Activated CD4-positive, alpha-beta T cell treated with anti-CD3 and anti-CD28 coated beads, Interleukin-2, amount 50 U/mL, for 24 hours (primary cell): ENCODE measurements at regions not wholly inside any gene's neighbourhood (a gene's known extent, or its start where the extent isn't known, plus 50 kb on each side); places are given as distances from the start of the nearest gene placed in this dataset.

Source experiments
- DNase-seq, 2 donors: peaks; one replicate each; pipeline ENCODE4 v3.0.0-alpha.2; 2020; ENCODE audit warnings: low read depth in 1 of 2, low spot score in 1 of 2

- DNase-seq = no peak
Observed at GRCh38 chr7:41633690-41634089, 69.2 kb downstream of the INHBA start.

- DNase-seq = no peak
Observed at GRCh38 chr7:41630741-41631140, 72.1 kb downstream of the INHBA start.

DNA sequence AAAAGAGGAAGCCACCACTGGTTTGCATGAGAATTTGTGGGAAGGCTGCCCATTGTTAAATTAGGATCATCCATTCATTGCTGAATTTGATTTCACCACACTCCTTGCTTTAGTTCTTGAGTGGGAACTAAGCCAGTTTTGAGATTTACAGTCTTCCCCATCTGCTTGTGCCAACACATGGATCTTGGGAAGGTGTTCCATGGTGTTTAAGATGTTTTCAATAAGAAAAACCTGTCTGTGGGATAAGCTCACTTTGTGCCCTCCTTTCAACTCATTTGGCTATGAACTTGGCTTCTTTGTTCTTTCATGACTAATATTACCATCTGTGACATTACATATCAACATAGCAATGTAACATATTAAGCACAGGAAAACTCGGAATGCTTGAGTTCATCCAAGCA is 73.2 kb downstream of the INHBA start:
- DNase-seq = no peak

GRCh38 chr7:41628901-41629300 is 74.0 kb downstream of the INHBA start:
- DNase-seq = no peak

DNA sequence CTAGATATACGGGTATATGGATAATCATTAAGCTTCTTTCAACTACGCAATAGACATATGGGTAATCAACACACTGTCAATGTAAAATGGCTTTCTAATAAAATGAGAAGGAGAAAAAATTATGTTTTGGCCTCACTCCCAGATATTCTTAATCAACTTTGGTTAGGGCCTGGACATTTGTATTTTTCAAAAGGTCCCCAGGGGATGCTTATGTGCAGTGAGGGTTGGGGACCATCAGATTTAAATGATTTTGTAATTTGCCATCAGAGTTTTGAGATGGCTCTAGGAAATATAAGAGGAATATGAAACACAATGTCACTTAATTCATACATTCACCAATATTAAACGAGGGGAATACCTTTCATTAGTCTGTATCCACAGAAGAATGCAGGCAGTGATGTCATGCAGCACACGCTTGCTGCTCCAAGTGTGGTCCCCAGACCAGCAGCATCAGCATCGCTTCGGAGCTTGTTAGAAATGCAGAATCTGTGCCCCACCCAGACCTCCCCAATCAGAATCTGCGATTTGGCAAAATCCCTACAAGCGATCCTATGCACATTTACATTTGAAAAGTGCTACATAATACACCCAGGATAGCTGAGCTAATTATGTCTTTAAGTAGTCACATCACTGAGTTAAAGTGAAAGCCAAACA is 75.1 kb downstream of the INHBA start:
- DNase-seq = no peak

DNA sequence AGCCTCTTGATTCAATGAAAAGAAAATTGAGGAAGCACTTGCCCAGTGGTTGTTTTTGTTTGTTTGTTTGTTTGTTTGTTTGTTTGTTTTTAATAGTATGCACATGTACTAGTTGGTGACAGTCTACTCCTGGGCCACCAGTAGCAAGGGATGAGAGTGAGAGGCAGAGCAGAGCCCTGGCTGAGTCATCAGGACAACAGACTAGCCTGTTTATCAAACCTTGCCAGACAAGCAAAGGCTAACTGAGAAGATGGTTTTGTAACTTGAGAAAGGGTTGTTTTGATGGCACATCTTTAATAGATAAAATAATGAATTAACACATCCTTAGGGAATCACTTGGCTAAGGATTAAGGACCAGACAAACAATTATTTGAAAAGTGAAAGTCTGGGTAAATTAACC is 78.1 kb downstream of the INHBA start:
- no peak for DNase-seq

DNA sequence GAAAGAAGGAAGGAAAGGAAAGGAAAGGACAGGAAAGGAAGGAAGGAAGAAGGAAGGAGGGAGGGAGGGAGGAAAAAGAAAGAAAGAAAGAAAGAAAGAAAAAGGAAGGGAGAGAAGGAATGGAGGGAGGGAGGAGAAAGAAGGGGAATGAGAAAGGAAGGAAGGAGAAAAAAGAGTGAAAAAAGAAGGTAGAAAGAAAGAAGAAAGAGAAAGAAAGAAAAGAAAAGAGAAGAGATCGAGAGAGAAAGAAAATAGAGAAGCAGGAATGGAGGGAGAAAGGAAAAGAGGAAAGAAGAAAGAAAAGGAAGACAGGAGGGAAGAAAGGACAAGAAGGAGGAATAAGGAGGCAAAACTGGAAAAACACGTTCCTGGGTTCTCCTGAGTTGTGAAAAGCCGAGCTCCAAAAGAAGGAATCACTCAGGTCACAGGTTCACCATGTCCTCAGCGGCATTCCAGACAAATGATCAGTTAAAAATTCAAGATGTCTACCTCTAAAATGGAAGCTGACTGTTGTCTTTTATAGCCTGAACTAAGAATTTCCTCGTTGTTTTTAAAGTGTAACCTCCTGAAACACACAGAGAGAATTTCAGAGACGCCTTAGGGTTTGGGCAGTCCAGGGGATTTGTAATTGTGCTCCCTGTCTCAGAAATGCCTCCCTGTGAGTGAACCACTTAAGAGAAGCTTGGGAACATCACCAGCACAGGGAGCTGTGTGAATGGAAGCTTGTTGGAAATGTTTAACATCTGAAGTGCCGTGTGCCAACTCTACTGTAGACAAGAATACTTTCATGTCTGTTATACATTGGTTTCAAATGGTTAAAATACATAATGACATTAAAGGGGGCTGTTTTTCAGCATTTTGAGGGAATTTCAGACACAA is 80.7 kb downstream of the INHBA start:
- no peak for DNase-seq

- no peak for DNase-seq
Observed at GRCh38 chr7:41617987-41618386, 84.9 kb downstream of the INHBA start.

DNA sequence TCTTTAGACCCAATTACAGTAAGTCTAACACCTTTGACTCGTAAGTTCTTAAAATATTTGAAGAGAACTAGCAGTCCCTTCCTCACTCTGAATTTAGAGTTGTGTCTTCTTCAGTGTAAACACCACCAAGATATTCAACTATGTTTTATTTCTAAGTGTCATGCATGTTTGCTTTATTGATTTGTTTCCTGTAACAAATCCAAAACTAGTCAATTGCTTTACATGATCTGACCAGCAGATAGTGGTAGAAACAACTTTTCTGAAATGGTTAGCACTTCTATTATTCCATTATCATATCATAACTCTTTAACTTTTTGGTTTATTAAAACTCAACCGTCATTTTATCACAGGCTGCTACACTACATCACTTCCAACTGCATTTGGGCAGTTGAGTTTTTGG is 90.1 kb downstream of the INHBA start:
- DNase-seq = no peak

GRCh38 chr7:41612386-41612785 is 90.5 kb downstream of the INHBA start:
- DNase-seq = no peak

- DNase-seq = no peak
Observed at GRCh38 chr7:41608447-41608846, 94.4 kb downstream of the INHBA start.

DNA sequence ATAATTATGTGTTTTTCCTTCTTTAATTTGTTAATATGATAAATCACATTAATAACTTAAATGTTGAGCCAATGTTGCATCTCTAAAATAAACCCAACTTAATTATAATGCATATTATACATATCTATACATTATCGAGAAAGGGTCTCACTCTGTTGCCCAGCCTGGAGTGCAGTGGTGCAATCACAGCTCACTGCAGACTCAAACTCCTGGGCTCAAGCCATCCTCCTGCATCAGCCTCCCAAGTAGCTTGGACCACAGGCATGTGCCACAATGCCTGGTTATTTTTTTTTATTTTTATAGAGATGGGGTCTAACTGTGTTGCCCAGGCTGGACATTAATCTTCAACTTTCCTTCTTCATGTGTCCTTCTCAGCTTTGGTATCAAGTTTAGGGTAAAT is 98.9 kb downstream of the INHBA start:
- no peak for DNase-seq

DNA sequence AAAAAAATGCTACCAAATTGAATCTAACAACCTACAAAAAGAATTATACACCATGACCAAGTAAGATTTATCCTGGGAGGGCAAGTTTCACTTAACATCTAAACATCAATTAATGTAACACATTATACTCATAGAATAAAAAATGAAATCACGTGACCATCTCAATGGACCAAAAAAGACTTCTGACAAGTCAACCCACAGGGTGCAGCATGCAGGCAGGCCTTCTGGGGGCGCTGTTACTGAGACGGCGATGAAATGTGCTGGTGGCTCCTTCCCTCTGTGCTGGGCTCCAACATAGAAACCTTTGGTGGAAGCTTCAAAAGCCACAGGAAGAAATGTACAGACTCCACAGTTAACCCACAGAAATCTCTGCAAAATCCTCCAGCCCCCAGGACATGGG is 103.1 kb downstream of the INHBA start:
- DNase-seq = no peak

GRCh38 chr7:41592794-41593193 is 110.1 kb downstream of the INHBA start:
- no peak for DNase-seq

DNA sequence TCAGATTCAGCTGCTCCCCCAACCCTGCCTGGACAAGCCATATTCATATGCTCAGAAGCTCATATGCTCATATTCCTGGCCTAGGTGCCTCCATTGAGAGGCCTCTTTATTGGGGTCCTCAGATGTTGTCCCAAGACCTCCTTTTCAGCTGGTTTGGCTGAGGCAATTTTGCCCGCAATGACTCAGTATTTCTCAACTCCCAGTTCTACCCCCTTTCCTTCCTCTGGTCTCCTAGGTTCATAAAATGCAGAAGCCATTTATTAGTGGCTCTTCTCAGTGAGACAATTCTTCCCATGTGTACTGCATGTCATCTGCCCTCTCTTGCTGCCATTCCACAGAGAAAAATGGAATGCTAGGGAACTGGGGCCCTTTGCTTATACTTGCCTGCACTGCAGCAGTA is 110.7 kb downstream of the INHBA start:
- DNase-seq = no peak

DNA sequence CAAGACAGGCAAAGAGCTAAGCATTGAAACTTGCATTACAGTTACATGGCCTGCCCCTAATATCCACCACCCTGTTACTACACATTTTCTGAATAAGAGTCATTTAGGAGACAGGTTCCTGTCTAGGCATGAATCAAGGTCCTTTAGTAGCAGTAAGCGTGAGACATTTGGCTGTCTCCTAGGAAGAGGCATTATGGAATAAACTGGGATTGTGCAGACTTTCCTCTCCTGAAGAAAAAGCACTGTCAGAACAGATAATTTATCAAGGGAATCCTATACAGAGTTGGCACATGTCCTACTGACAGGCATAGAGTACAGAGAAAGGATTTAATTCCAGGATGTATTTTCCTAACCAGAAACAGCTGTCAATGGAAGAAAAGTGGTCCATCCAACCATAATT is 111.9 kb downstream of the INHBA start:
- no peak for DNase-seq

GRCh38 chr7:41588341-41588740 is 114.5 kb downstream of the INHBA start:
- DNase-seq = no peak

- no peak for DNase-seq
Observed at GRCh38 chr7:41586931-41587640, 115.8 kb downstream of the INHBA start.

DNA sequence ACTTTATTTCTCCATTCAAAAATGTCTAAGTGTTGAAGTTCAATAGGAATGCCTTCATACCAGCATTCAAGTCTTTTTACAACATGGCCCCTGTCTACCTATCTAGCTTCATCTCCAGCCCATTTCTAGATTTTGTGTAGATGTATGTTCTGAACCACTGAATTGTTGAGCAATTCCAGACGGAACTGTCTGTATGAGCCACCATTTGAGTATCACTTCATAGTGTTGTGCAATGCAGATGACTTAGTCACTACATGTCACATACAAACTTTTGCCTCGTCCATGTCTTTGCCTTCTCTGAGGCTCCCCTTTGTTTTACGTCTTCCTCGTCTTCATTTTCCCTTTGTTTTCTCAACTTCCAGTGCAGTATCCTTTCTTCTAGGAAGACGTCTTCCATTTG is 118.1 kb downstream of the INHBA start:
- DNase-seq = no peak

- DNase-seq = no peak
Observed at GRCh38 chr7:41582116-41582515, 120.8 kb downstream of the INHBA start.

DNA sequence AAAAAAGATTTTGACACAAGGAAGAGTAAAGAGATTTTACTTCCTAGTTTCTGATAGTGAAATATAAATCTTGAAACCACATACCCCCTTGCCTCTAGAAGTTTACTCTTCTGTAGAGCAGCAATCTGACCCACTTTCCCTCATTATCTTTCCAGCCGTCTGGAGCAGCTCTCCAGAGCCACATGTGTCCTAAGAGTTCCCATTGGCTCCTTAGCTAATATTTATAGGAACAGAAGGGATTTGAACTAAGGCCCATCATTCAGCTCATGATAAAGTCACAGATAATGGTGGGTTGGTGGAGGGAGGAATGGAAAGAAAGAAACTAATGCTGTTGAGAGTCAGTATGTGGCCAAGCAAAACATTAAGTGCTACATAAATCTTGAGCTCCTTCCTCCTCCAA is 121.8 kb downstream of the INHBA start:
- DNase-seq = no peak
